IMR-90 (cell line): ENCODE measurements at regions not wholly inside any gene's neighbourhood (a gene's known extent, or its start where the extent isn't known, plus 50 kb on each side); places are given as distances from the start of the nearest gene placed in this dataset.

Source experiments
- ATAC-seq: fragments of 200-7000 bp; cut with Tn5 transposase; 2 replicates; pipeline ENCODE4 v1.9.1; 2020; ENCODE audit warnings: low read depth, mild to moderate bottlenecking, moderate library complexity
- BruUV-seq: library from RNA; stranded (reverse); fragments of 400-500 nt; replicated peaks from 2 replicates; lab custom pipeline; 2021; lab: Mats Ljungman, UMichigan
- CTCF ChIA-PET: fragments of 300-600 bp; formaldehyde crosslinking; extraction: SDS; loops from one replicate; lab custom pipeline; 2021; ENCODE audit warnings: antibody characterized with exemption; lab: Yijun Ruan, JAX
- POLR2A ChIA-PET: fragments of 300-600 bp; sonication (Branson Sonifier 250); formaldehyde crosslinking; loops from one replicate; lab custom pipeline; 2022; ENCODE audit warnings: antibody characterized with exemption; ENCODE audit not compliant: unreplicated experiment; lab: Charles Lee
- DNase-seq: peaks from one replicate; pipeline ENCODE4 v3.0.0; 2013
- H2AFZ ChIP-seq: replicated peaks from 2 replicates; pipeline ENCODE3; 2013; ENCODE audit warnings: low read length, mild to moderate bottlenecking; ENCODE audit not compliant: poor library complexity
- H2AK5ac ChIP-seq: 2 replicates; pipeline ENCODE4 v1.6.1; 2013; ENCODE audit warnings: low read depth, low read length, inconsistent platforms
- H2AK9ac ChIP-seq: replicated peaks from 2 replicates; pipeline ENCODE3; 2013; ENCODE audit warnings: mild to moderate bottlenecking, low read depth, low read length, moderate library complexity; ENCODE audit not compliant: poor library complexity
- H2BK120ac ChIP-seq: 2 replicates; pipeline ENCODE4 v1.6.1; 2013; ENCODE audit warnings: low read depth, low read length, inconsistent platforms
- H2BK15ac ChIP-seq: 3 replicates; pipeline ENCODE4 v1.6.1; 2013; ENCODE audit warnings: low read depth, low read length, inconsistent platforms
- H2BK20ac ChIP-seq: 2 replicates; pipeline ENCODE4 v1.6.1; 2013; ENCODE audit warnings: low read depth, mild to moderate bottlenecking, inconsistent platforms, low read length, moderate library complexity
- H2BK5ac ChIP-seq: 2 replicates; pipeline ENCODE4 v1.6.1; 2013; ENCODE audit warnings: mild to moderate bottlenecking, low read depth, low read length, inconsistent platforms; ENCODE audit not compliant: poor library complexity, severe bottlenecking
- H3K14ac ChIP-seq: replicated peaks from 2 replicates; pipeline ENCODE4 v1.6.1; 2013; ENCODE audit warnings: low read depth, low read length, inconsistent platforms
- H3K18ac ChIP-seq: 2 replicates; pipeline ENCODE4 v1.6.1; 2013; ENCODE audit warnings: low read depth, low read length, control low read depth
- H3K23ac ChIP-seq: 2 replicates; pipeline ENCODE4 v1.6.1; 2013; ENCODE audit warnings: low read depth, low read length, inconsistent platforms
- H3K27ac ChIP-seq: 2 replicates; pipeline ENCODE4 v1.5.1; 2013; ENCODE audit warnings: mild to moderate bottlenecking, control low read depth, low read length; ENCODE audit not compliant: insufficient read depth
- H3K27me3 ChIP-seq: 2 replicates; pipeline ENCODE4 v1.6.1; 2013; ENCODE audit warnings: low read length; ENCODE audit not compliant: control insufficient read depth, insufficient read depth
- H3K36me3 ChIP-seq: 2 replicates; pipeline ENCODE4 v1.6.1; 2013; ENCODE audit warnings: low read length, mixed read lengths; ENCODE audit not compliant: control insufficient read depth, insufficient read depth
- H3K4ac ChIP-seq: 2 replicates; pipeline ENCODE4 v1.6.1; 2013; ENCODE audit warnings: low read depth, low read length, inconsistent platforms
- H3K4me1 ChIP-seq: 2 replicates; pipeline ENCODE4 v1.6.1; 2013; ENCODE audit warnings: low read length, mixed read lengths; ENCODE audit not compliant: control insufficient read depth, insufficient read depth
- H3K4me2 ChIP-seq: 2 replicates; pipeline ENCODE4 v1.6.1; 2013; ENCODE audit warnings: low read depth, mild to moderate bottlenecking, control low read depth, low read length, moderate library complexity
- H3K4me3 ChIP-seq: 2 replicates; pipeline ENCODE4 v1.5.1; 2013; ENCODE audit warnings: low read depth, mild to moderate bottlenecking, control low read depth, low read length, moderate library complexity; ENCODE audit not compliant: insufficient read depth
- H3K56ac ChIP-seq: 2 replicates; pipeline ENCODE4 v1.6.1; 2013; ENCODE audit warnings: low read length, inconsistent platforms; ENCODE audit not compliant: insufficient read depth; ENCODE audit errors: extremely low read depth
- H3K79me1 ChIP-seq, 2 experiments: 2 replicates each; pipeline ENCODE4 v1.6.1; 2013; ENCODE audit warnings: low read length in 2 of 2, inconsistent platforms in 1 of 2, low read depth in 1 of 2
- H3K9ac ChIP-seq: 2 replicates; pipeline ENCODE4 v1.6.1; 2013; ENCODE audit warnings: low read depth, low read length, control low read depth
- H3K9me1 ChIP-seq: 2 replicates; pipeline ENCODE4 v1.6.1; 2013; ENCODE audit warnings: low read length, inconsistent platforms; ENCODE audit not compliant: insufficient read depth
- H3K9me3 ChIP-seq: 2 replicates; pipeline ENCODE4 v1.6.1; 2013; ENCODE audit warnings: low read length; ENCODE audit not compliant: control insufficient read depth, insufficient read depth
- H4K20me1 ChIP-seq: 2 replicates; pipeline ENCODE4 v1.6.1; 2013; ENCODE audit warnings: low read length, inconsistent platforms; ENCODE audit not compliant: insufficient read depth
- H4K5ac ChIP-seq: 2 replicates; pipeline ENCODE4 v1.6.1; 2013; ENCODE audit warnings: mild to moderate bottlenecking, low read depth, low read length, control low read depth
- H4K8ac ChIP-seq, 2 experiments: 2 replicates each; pipeline ENCODE4 v1.6.1; 2013; ENCODE audit warnings: low read depth in 2 of 2, low read length in 2 of 2, control low read depth in 1 of 2, inconsistent platforms in 1 of 2
- H4K91ac ChIP-seq: 2 replicates; pipeline ENCODE4 v1.6.1; 2013; ENCODE audit warnings: low read depth, low read length, inconsistent platforms; ENCODE audit not compliant: insufficient read depth
- CEBPB ChIP-seq: IDR thresholded peaks from 2 replicates; pipeline ENCODE4 v1.6.1; 2012; ENCODE audit warnings: low read depth, low read length, improper control_type of control experiment
- MAZ ChIP-seq: IDR thresholded peaks from 2 replicates; pipeline ENCODE4 v1.6.1; 2012; ENCODE audit warnings: low read depth, mild to moderate bottlenecking, low read length, improper control_type of control experiment, moderate library complexity, borderline replicate concordance
- WGBS, 2 experiments: methylation state at CpG; one replicate each; pipeline versions ENCODE4 v1.1.5 to v1.1.7; 2013; ENCODE audit warnings: missing lambda C conversion rate in 2 of 2; ENCODE audit not compliant: insufficient read length in 1 of 2; ENCODE audit errors: extremely low coverage in 2 of 2; 5-methylcytosine and 5-hydroxymethylcytosine counted together
- dilution Hi-C: fragments of 300-500 bp; cut with HindIII; formaldehyde crosslinking; loops from one replicate; pipeline ENCODE4 v1.14.3; 2018; ENCODE audit warnings: low sequenced_read_pairs; ENCODE audit not compliant: unreplicated experiment
- in situ Hi-C: fragments of 300-500 bp; cut with MboI; formaldehyde crosslinking; loops from 3 replicates; pipeline ENCODE4 v1.14.3; 2019; ENCODE audit warnings: low sequenced_read_pairs, inconsistent platforms, mixed read lengths
- intact Hi-C: fragments of 100-400 bp; cut with micrococcal nuclease; formaldehyde crosslinking; loops from 2 replicates; pipeline ENCODE4 v1.10.0; 2022

DNA sequence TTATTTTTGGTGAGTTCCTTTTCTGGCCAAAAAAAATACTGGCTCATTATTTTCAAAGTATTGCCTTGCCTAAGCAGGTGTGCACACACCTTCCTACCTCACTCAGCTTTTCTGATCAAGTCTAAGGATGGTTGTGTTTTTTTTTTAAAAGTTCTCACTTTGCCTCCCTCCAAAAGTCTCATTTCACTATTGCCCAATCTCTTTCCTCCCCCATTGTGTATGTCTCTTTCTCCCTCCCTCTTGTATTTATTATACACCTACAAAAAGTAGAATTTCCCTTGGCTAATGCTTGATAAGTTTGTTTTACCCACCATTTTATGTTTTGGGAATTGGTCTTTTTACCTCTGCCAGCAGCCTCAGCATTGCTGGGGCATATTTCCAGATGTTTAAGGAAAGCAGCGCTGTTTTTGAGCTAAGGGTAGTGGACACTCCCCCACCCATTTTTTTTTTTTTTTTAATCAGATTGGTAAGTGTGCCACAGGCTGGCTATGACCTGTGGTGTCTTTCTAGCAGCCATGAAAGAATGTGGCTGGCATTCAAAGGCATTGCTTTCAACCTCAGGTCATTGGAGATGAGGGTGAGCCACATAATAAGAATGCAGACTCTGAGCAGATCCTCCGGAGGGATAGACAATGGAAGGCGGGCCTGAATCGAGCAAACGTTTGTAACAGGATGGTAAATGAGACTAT, 668.6 kb downstream of the UTRN start:
- peak overlapping the region; percentile 59 for H2AFZ ChIP-seq

More for the DNA sequence above, 668.6 kb downstream of the UTRN start:
- Histone ChIP-seq H3K18ac (peak overlapping the region; percentile 5; the same call in 1 of the 2 replicates), H3K79me1 (no peaks in the 10 kb centered on the region), H2BK20ac (peak overlapping the region; percentile 20; the same call in 1 of the 2 replicates), H2BK5ac (peak overlapping the region; percentile 60), H3K4me3 (no peak overlapping the region), H2AK9ac (no peak overlapping the region), H3K4me2 (no peak overlapping the region), H3K36me3 (no peaks in the 10 kb centered on the region), H3K9me1 (peaks cover 8% of the 10 kb centered on the region), H4K5ac (no peak overlapping the region), H2BK120ac (peak overlapping the region; percentile 72), H2BK15ac (peak overlapping the region; percentile 39; the same call in 1 of the 3 replicates), H4K8ac (peak overlapping the region in 1 of 2 experiments; percentile 60; a peak in 1 of 4 replicates), H3K27ac (no peak overlapping the region), H3K9ac (no peak overlapping the region), H4K91ac (peak overlapping the region; percentile 21; the same call in 1 of the 2 replicates), H3K23ac (peak overlapping the region; percentile 87), H3K9me3 (no peaks in the 10 kb centered on the region), H4K20me1 (no peaks in the 10 kb centered on the region), H3K27me3 (no peaks in the 10 kb centered on the region), H3K56ac (no peak overlapping the region), H2AK5ac (no peak overlapping the region; the same call in 1 of the 2 replicates), H3K4ac (peak overlapping the region; percentile 78), H3K4me1 (peaks cover 13% of the 10 kb centered on the region), H3K14ac (peak overlapping the region; percentile 5)
- 40% methylated on average over 2 of the region's 5 CpGs; no CpG with 5 or more reads in 1 of the 2 experiments for WGBS, 2 experiments
- POLR2A ChIA-PET = no interaction called here
- intact Hi-C loops (no loop called here), in situ Hi-C loops (no loop called here), dilution Hi-C loops (no loop called here)
- CTCF ChIA-PET = interaction anchor here (0.6 kb wide), 1 partner anchor 226 kb away, joined by 4 read pairs; no protein-coding TSS in a partner anchor
- DNase-seq (peak; percentile 62), ATAC-seq (peak; percentile 53)
- peak; percentile 66; the same call in 1 of the 2 replicates for TF ChIP-seq CEBPB
- no peak for TF ChIP-seq MAZ
- BruUV-seq = no TSS peak
